Karpas-422 (cell line): ENCODE measurements at regions not wholly inside any gene's neighbourhood (a gene's known extent, or its start where the extent isn't known, plus 50 kb on each side); places are given as distances from the start of the nearest gene placed in this dataset.

Source experiments
- DNase-seq: peaks from one replicate; pipeline ENCODE4 v3.0.0-alpha.2; 2015
- H2AFZ ChIP-seq: fragments of 200-600 bp; sonication (generic); 2 replicates; pipeline ENCODE4 v1.6.1; 2014; ENCODE audit warnings: antibody characterized with exemption, low read length, mixed read lengths
- H3K27ac ChIP-seq: fragments of 200-600 bp; sonication (generic); 2 replicates; pipeline ENCODE4 v1.5.1; 2014; ENCODE audit warnings: mild to moderate bottlenecking, low read length, moderate library complexity
- H3K27me3 ChIP-seq: fragments of 200-600 bp; sonication (generic); 2 replicates; pipeline ENCODE4 v1.6.1; 2014; ENCODE audit warnings: low read length, mixed read lengths
- H3K36me3 ChIP-seq: fragments of 200-600 bp; sonication (generic); 2 replicates; pipeline ENCODE4 v1.6.1; 2014; ENCODE audit warnings: low read length, mixed read lengths; ENCODE audit not compliant: insufficient read depth
- H3K4me1 ChIP-seq: fragments of 200-600 bp; sonication (generic); 2 replicates; pipeline ENCODE4 v1.6.1; 2014; ENCODE audit warnings: mild to moderate bottlenecking, low read length, mixed read lengths
- H3K4me2 ChIP-seq: fragments of 200-600 bp; sonication (generic); 2 replicates; pipeline ENCODE4 v1.6.1; 2014; ENCODE audit warnings: low read length, low read depth, mild to moderate bottlenecking; ENCODE audit not compliant: poor library complexity, severe bottlenecking
- H3K4me3 ChIP-seq: fragments of 200-600 bp; sonication (generic); 2 replicates; pipeline ENCODE4 v1.5.1; 2014; ENCODE audit warnings: mild to moderate bottlenecking, antibody characterized with exemption, low read length, mixed read lengths
- H3K79me2 ChIP-seq: fragments of 200-600 bp; sonication (generic); 2 replicates; pipeline ENCODE4 v1.6.1; 2014; ENCODE audit warnings: mild to moderate bottlenecking, low read length, mixed read lengths
- H3K9ac ChIP-seq: fragments of 200-600 bp; sonication (generic); 2 replicates; pipeline ENCODE4 v1.6.0; 2014; ENCODE audit warnings: low read length
- H3K9me2 ChIP-seq: fragments of 200-600 bp; sonication (generic), shearing (Covaris generic); replicated peaks from 2 replicates; pipeline ENCODE4 v1.6.0; 2014; ENCODE audit warnings: mild to moderate bottlenecking, low read length, moderate library complexity; ENCODE audit not compliant: insufficient read depth
- H3K9me3 ChIP-seq: fragments of 300-700, 200-600 bp; sonication (generic); 2 replicates; pipeline ENCODE4 v1.6.1; 2014; ENCODE audit warnings: low read length, mixed read lengths
- H4K20me1 ChIP-seq: fragments of 200-600 bp; sonication (generic); 2 replicates; pipeline ENCODE4 v1.6.1; 2014; ENCODE audit warnings: mild to moderate bottlenecking, antibody characterized with exemption, low read length, low read depth; ENCODE audit not compliant: insufficient read depth

DNA sequence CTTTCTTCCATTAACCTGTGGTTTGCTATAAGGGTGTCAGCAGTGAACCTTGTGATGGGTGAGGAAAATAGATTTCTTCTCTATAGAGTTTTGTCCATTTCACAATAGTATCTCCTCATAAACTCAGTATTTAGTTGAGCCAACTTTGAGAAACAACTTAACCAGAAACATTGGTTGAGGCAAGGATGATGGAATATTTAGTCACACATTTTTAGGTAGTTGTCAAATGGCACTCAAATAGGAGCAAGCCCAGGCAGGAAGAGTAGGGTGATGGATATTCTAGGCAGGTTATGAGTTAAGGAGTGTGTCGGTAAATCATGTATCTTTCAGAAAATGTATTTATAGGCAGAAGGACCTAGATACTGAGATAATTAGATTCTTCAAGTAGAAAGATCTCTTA, 1267.6 kb downstream of the SLC16A7 start:
- Histone ChIP-seq H3K36me3 (no peaks in the 10 kb centered on the region), H2AFZ (no peak overlapping the region), H3K4me1 (no peaks in the 10 kb centered on the region), H3K4me3 (no peak overlapping the region), H3K9me3 (peaks cover 35% of the 10 kb centered on the region), H3K9ac (no peak overlapping the region), H3K4me2 (no peak overlapping the region), H4K20me1 (no peaks in the 10 kb centered on the region), H3K79me2 (no peaks in the 10 kb centered on the region), H3K27me3 (no peaks in the 10 kb centered on the region), H3K27ac (no peak overlapping the region), H3K9me2 (no peaks in the 10 kb centered on the region; the same call in 1 of the 2 replicates)
- DNase-seq = no peak

DNA sequence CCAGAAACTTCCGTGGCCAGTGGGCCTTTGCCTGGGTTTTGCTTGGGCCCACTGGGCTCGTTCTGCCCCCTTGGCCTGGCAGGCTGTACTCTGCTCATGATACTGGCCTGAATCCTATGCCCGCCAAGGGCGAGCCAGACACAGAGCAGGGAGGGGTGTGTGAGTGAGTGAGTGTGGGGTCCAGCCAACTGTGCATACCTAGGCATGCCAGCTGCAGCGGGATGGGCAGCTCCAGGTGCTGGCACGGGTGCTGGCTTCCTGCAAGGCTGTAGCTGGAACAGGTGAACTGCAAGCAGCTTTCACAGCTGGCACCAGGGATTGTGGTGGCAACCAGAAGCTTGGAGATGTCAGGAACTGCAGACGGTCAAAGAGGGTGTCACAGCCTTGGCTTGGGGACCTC, 1276.4 kb downstream of the SLC16A7 start:
- Histone ChIP-seq H3K4me2 (no peak overlapping the region), H3K79me2 (no peaks in the 10 kb centered on the region), H3K9me2 (no peaks in the 10 kb centered on the region; the same call in 1 of the 2 replicates), H3K4me3 (no peak overlapping the region), H3K27ac (no peak overlapping the region), H3K27me3 (no peaks in the 10 kb centered on the region), H3K36me3 (no peaks in the 10 kb centered on the region), H2AFZ (no peak overlapping the region), H4K20me1 (no peaks in the 10 kb centered on the region), H3K4me1 (no peaks in the 10 kb centered on the region), H3K9ac (no peak overlapping the region), H3K9me3 (peaks cover 27% of the 10 kb centered on the region)
- no peak for DNase-seq

DNA sequence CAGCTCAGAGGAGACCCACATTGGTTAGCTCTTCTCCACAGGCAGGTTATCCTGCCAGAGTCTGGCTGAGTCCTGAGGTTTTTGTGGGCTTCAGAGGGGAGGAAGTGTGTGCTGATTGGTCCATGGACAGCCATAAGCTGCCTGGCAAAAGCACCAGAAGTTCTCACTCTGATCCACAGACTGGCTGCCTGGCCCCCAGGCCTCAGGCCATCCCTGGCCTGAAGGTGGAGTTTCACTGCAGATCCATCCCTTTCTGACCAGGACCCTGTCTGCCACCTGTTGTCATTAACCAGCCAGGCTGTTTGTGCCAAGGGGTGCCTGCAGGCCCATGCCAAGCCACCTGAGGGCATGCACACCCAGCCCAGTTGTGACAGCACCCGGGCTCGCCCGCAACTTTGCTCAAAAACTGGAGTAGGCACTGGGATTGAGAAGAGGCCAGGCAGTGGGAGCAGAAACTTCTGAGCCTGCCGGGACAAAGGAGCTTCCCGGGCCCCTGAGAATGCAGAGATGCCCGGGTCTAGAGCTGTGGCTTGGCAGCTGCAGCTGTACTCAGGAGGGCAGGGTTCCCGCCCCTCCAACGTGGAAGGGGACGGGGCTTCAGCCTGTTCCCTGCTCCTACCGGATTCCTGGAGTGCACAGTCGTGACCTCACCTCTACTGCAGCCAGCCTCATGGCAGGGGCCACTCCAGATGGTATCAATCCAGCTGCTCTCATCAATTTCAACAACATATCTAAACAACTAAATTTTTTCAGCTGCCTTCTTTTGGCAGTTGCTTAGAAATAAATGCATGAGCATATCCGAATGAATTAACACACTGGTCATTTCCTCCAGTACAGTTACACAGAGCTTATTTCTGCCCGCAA, 1277.3 kb downstream of the SLC16A7 start:
- Histone ChIP-seq H3K27me3 (no peaks in the 10 kb centered on the region), H3K9ac (no peak overlapping the region), H2AFZ (no peak overlapping the region), H3K9me2 (no peaks in the 10 kb centered on the region; the same call in 1 of the 2 replicates), H3K4me1 (no peaks in the 10 kb centered on the region), H3K9me3 (peaks cover 26% of the 10 kb centered on the region), H3K27ac (no peak overlapping the region), H3K4me2 (no peak overlapping the region), H3K4me3 (no peak overlapping the region), H3K79me2 (no peaks in the 10 kb centered on the region), H3K36me3 (no peaks in the 10 kb centered on the region), H4K20me1 (no peaks in the 10 kb centered on the region)
- DNase-seq = no peak

DNA sequence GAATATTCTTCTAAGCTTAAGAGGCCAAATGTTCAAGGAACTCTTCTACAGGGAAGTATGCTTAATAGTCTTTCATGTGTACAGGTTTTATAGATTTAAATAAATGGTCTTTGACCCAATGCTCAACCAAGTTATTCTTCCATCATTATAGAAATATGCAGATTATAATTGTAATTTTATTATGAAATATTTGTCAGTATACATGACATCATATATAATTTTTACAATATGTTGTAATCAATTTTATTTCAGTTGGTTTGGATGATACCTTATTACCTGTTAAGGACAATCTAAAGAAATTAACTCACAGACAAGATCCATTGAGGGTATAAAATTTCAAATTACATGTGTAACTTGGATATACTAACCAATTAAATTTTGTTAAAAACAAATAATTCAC, 1278.3 kb downstream of the SLC16A7 start:
- Histone ChIP-seq H3K79me2 (no peaks in the 10 kb centered on the region), H3K9me3 (peaks cover 31% of the 10 kb centered on the region), H3K9ac (no peak overlapping the region), H3K36me3 (no peaks in the 10 kb centered on the region), H4K20me1 (no peaks in the 10 kb centered on the region), H2AFZ (no peak overlapping the region), H3K4me1 (no peaks in the 10 kb centered on the region), H3K4me3 (no peak overlapping the region), H3K9me2 (no peaks in the 10 kb centered on the region), H3K27ac (no peak overlapping the region), H3K4me2 (no peak overlapping the region), H3K27me3 (no peaks in the 10 kb centered on the region)
- DNase-seq = no peak

DNA sequence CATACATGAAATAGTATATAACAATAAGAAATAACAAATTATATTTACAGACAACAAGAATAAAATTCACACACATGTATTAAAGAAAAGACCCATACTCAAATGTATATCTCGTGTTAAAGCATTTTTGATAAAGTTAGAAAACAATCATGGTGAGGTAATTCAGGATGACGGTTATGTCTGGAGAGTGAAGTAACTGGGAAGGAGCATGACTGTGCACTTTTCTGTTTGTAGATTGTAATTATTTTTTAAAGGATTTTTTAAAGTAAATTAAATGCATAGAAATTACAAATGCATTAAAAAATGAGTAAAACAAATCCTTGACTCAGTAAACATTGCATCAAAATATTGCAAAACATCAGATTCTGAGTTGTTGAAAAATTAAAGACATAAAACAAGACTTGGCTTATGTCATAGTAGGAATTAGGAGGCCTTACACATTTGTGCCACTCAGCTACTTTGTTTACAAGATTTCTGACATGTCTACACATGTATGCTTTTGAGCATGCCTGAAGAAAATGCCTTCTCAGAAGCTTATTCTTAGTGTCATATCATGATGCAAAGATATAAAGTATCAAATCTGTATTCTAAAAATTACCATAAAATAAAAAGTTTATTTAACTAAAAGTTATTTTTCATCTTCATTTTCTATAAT, 1325.1 kb downstream of the SLC16A7 start:
- Histone ChIP-seq H3K9me3 (peaks cover 10% of the 10 kb centered on the region; the same call in 1 of the 2 replicates), H3K36me3 (no peaks in the 10 kb centered on the region), H3K4me1 (no peaks in the 10 kb centered on the region), H3K27me3 (no peaks in the 10 kb centered on the region), H3K27ac (no peak overlapping the region), H3K79me2 (no peaks in the 10 kb centered on the region), H3K9me2 (no peaks in the 10 kb centered on the region), H3K4me3 (no peak overlapping the region), H3K4me2 (no peak overlapping the region), H3K9ac (no peak overlapping the region), H4K20me1 (no peaks in the 10 kb centered on the region), H2AFZ (no peak overlapping the region)
- no peak for DNase-seq

DNA sequence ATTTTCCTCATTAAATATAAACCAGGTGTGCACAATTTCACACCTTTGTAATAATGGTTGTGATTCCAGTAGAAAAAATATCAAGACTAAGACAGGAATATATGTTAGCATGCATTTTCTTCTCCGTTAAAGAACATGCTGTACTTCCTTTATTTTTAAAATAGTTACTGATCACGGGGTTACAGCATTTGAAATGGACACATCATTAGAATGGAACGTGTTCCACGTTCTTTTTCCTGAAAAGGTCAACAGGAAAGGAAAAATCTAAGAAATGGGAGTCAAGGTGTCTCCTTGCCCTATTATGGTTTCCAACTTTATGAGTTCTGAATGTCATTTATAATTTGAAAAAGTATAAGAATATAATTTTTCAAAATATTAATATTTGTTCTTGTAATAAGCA, 1325.7 kb downstream of the SLC16A7 start:
- Histone ChIP-seq H3K36me3 (no peaks in the 10 kb centered on the region), H3K79me2 (no peaks in the 10 kb centered on the region), H3K27me3 (no peaks in the 10 kb centered on the region), H3K4me2 (no peak overlapping the region), H3K27ac (no peak overlapping the region), H2AFZ (no peak overlapping the region), H3K9me3 (peaks cover 10% of the 10 kb centered on the region; the same call in 1 of the 2 replicates), H3K4me1 (no peaks in the 10 kb centered on the region), H4K20me1 (no peaks in the 10 kb centered on the region), H3K9ac (no peak overlapping the region), H3K9me2 (no peaks in the 10 kb centered on the region), H3K4me3 (no peak overlapping the region)
- no peak for DNase-seq

DNA sequence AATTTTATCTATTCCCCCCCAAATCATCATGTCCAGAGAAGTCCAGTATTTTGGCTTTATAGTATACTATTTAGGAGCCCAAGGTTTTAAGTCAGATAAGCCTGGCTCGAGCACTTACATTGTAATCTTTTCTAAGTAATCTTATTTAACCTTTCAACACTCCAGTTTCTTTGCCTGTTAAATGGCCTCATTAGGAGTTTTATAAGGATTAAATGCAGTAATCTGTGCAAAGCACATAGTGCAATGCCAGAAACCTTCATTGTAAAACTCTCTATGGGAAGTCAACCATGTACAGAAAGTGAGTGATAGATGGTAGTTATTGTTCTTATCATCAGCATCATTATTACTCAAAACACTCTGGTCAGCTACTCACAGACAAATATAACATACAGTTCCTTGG, 1330.4 kb downstream of the SLC16A7 start:
- H4K20me1 ChIP-seq = no peaks in the 10 kb centered on the region
- H3K4me3 ChIP-seq = no peak overlapping the region
- DNase-seq = no peak
- no peak overlapping the region for H3K27ac ChIP-seq
- no peaks in the 10 kb centered on the region for H3K9me2 ChIP-seq
- H3K9me3 ChIP-seq = peaks cover 16% of the 10 kb centered on the region; the same call in 1 of the 2 replicates
- no peaks in the 10 kb centered on the region for H3K4me1 ChIP-seq
- H3K36me3 ChIP-seq = no peaks in the 10 kb centered on the region
- no peak overlapping the region for H3K9ac ChIP-seq
- no peaks in the 10 kb centered on the region for H3K79me2 ChIP-seq
- H3K4me2 ChIP-seq = no peak overlapping the region
- H3K27me3 ChIP-seq = no peaks in the 10 kb centered on the region
- no peak overlapping the region for H2AFZ ChIP-seq

DNA sequence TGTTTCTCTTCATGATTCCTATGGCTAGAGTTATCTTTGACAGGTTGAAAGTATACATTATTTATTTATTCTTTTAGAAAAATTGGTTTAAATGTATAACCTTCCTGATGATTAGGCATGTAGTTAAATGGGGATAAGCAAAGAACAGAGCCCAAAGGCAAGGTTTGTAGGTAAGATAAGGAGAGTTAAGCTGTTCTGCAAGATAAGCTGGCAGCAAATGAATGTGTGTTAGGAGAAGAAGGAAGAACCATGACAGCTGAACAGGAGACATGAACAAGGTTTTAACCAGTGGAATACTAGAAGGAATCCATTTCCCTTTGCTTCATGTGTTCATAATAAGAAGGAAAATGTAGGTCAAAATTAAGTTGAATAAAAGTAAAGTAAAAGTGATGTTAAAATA, 1330.1 kb upstream of the USP15 start:
- no peak overlapping the region for H3K4me2 ChIP-seq
- H3K4me3 ChIP-seq = no peak overlapping the region
- H3K9ac ChIP-seq = no peak overlapping the region
- no peaks in the 10 kb centered on the region for H3K27me3 ChIP-seq
- H3K4me1 ChIP-seq = no peaks in the 10 kb centered on the region
- no peaks in the 10 kb centered on the region for H3K9me2 ChIP-seq
- H3K27ac ChIP-seq = no peak overlapping the region
- no peak for DNase-seq
- H2AFZ ChIP-seq = no peak overlapping the region
- no peaks in the 10 kb centered on the region for H4K20me1 ChIP-seq
- no peaks in the 10 kb centered on the region for H3K36me3 ChIP-seq
- peaks cover 29% of the 10 kb centered on the region for H3K9me3 ChIP-seq
- no peaks in the 10 kb centered on the region for H3K79me2 ChIP-seq
